PC-9 (cell line): ENCODE measurements at regions not wholly inside any gene's neighbourhood (a gene's known extent, or its start where the extent isn't known, plus 50 kb on each side); places are given as distances from the start of the nearest gene placed in this dataset.

Source experiments
- BruUV-seq: library from RNA; stranded (reverse); fragments of 400-500 nt; replicated peaks from 2 replicates; lab custom pipeline; 2021; lab: Mats Ljungman, UMichigan
- CTCF ChIA-PET: fragments of 300-600 bp; sonication (Branson Sonifier 250); formaldehyde crosslinking; loops from one replicate; lab custom pipeline; 2022; ENCODE audit warnings: antibody characterized with exemption; lab: Charles Lee
- POLR2A ChIA-PET: fragments of 300-600 bp; sonication (Branson Sonifier 250); formaldehyde crosslinking; loops from one replicate; lab custom pipeline; 2022; ENCODE audit warnings: antibody characterized with exemption; ENCODE audit not compliant: unreplicated experiment; lab: Charles Lee
- DNase-seq, 2 experiments: peaks; one replicate each; pipeline versions ENCODE4 v3.0.0 to v3.0.0-alpha.2; 2015 to 2022; ENCODE audit warnings: mixed read lengths in 1 of 2
- H2AFZ ChIP-seq: fragments of 200-600 bp; sonication (generic); 2 replicates; pipeline ENCODE4 v1.8.1; 2017; ENCODE audit warnings: antibody characterized with exemption
- H3F3A ChIP-seq: fragments of 200-600 bp; sonication (generic); 2 replicates; pipeline ENCODE4 v1.8.1; 2017; ENCODE audit warnings: antibody characterized with exemption, mild to moderate bottlenecking, low read depth; ENCODE audit not compliant: insufficient read depth
- H3K27ac ChIP-seq: fragments of 200-600 bp; sonication (generic); 2 replicates; pipeline ENCODE4 v1.6.1; 2016; ENCODE audit warnings: mixed run types
- H3K27me3 ChIP-seq: fragments of 200-600 bp; sonication (generic); 2 replicates; pipeline ENCODE4 v1.6.1; 2016; ENCODE audit warnings: low read depth, mixed run types; ENCODE audit not compliant: insufficient read depth
- H3K36me3 ChIP-seq: fragments of 200-600 bp; sonication (generic); 2 replicates; pipeline ENCODE4 v1.6.1; 2016; ENCODE audit warnings: low read depth, mixed run types
- H3K4me1 ChIP-seq: fragments of 200-600 bp; sonication (generic); replicated peaks from 2 replicates; pipeline ENCODE4 v1.6.1; 2016; ENCODE audit warnings: mixed run types; ENCODE audit not compliant: insufficient read depth
- H3K4me2 ChIP-seq: fragments of 200-600 bp; sonication (generic); 2 replicates; pipeline ENCODE4 v1.6.1; 2017; ENCODE audit warnings: mixed run types
- H3K4me3 ChIP-seq: fragments of 200-600 bp; sonication (generic); 2 replicates; pipeline ENCODE4 v1.6.1; 2016; ENCODE audit warnings: mixed run types
- H3K79me2 ChIP-seq: fragments of 200-600 bp; sonication (generic); 2 replicates; pipeline ENCODE4 v1.6.1; 2017; ENCODE audit warnings: low read depth, mixed run types
- H3K9me2 ChIP-seq: fragments of 200-600 bp; sonication (generic); 2 replicates; pipeline ENCODE4 v1.8.1; 2017; ENCODE audit warnings: mild to moderate bottlenecking; ENCODE audit not compliant: insufficient read depth
- H3K9me3 ChIP-seq: fragments of 200-600 bp; sonication (generic); 2 replicates; pipeline ENCODE4 v1.8.1; 2016; ENCODE audit warnings: low read depth; ENCODE audit not compliant: insufficient read depth
- H4K20me1 ChIP-seq: fragments of 200-600 bp; sonication (generic); 2 replicates; pipeline ENCODE4 v1.8.1; 2017; ENCODE audit not compliant: insufficient read depth
- CTCF ChIP-seq: fragments of 200-600 bp; sonication (generic); conservative IDR thresholded peaks from 2 replicates; pipeline ENCODE4 v1.6.1; 2017; ENCODE audit warnings: mixed run types, antibody characterized with exemption, mild to moderate bottlenecking, moderate library complexity
- EZH2 ChIP-seq: fragments of 200-600 bp; sonication (generic); IDR thresholded peaks from 2 replicates; pipeline ENCODE4 v1.8.0; 2017; ENCODE audit warnings: antibody characterized with exemption, low read depth
- intact Hi-C: fragments of 100-400 bp; cut with micrococcal nuclease; formaldehyde crosslinking; loops from one replicate; pipeline ENCODE4 v1.10.0; 2022; ENCODE audit not compliant: unreplicated experiment

GRCh38 chr1:93740157-93740556, 58.5 kb upstream of the BCAR3 start:
- intact Hi-C loops = no loop called here
- H3F3A ChIP-seq = peaks cover 70% of the 10 kb centered on the region

GRCh38 chr1:93739472-93739871, 57.8 kb upstream of the BCAR3 start:
- Histone ChIP-seq H3K4me3 (no peak overlapping the region), H3K4me1 (peaks cover 50% of the 10 kb centered on the region), H3K27me3 (no peaks in the 10 kb centered on the region), H3K9me3 (no peaks in the 10 kb centered on the region; the same call in 1 of the 2 replicates), H3F3A (peaks cover 70% of the 10 kb centered on the region), H4K20me1 (no peaks in the 10 kb centered on the region), H3K27ac (peak overlapping the region; percentile 84), H3K36me3 (peaks cover 15% of the 10 kb centered on the region), H3K4me2 (0 out of 2 replicates have a peak overlapping the region, but pooled peaks have one; percentile 1), H2AFZ (no peak overlapping the region), H3K9me2 (no peaks in the 10 kb centered on the region), H3K79me2 (peaks cover 4% of the 10 kb centered on the region; the same call in 1 of the 2 replicates)
- TF ChIP-seq EZH2 (no peak), CTCF (no peak)
- ChIA-PET POLR2A (interaction anchor here (0.6 to 0.7 kb wide), 4 partner anchors 24 to 120 kb away, joined by 3 to 12 read pairs (median 4); no protein-coding TSS in a partner anchor), CTCF (interaction anchor here (0.7 to 0.8 kb wide), 2 partner anchors 66 to 596 kb away, joined by 3 read pairs; no protein-coding TSS in a partner anchor)
- peak in 1 of 2 experiments; percentile 68 for DNase-seq
- BruUV-seq = no TSS peak
- intact Hi-C loops = loop anchor here (2.0 to 5.0 kb wide), 4 partner anchors 15 to 122 kb away; no protein-coding TSS in a partner anchor

More at GRCh38 chr1:93740157-93740556, 58.5 kb upstream of the BCAR3 start:
- Histone ChIP-seq H3K4me3 (no peak overlapping the region), H3K4me2 (0 out of 2 replicates have a peak overlapping the region, but pooled peaks have one; percentile 1), H2AFZ (no peak overlapping the region), H3K27me3 (no peaks in the 10 kb centered on the region), H3K9me3 (no peaks in the 10 kb centered on the region; the same call in 1 of the 2 replicates), H3K4me1 (peaks cover 50% of the 10 kb centered on the region), H3K9me2 (no peaks in the 10 kb centered on the region), H3K27ac (peak overlapping the region; percentile 84), H4K20me1 (no peaks in the 10 kb centered on the region), H3K79me2 (peaks cover 4% of the 10 kb centered on the region; the same call in 1 of the 2 replicates), H3K36me3 (peaks cover 15% of the 10 kb centered on the region)
- CTCF ChIA-PET = interaction anchor here (0.8 kb wide), 1 partner anchor 67 kb away, joined by 3 read pairs; no protein-coding TSS in a partner anchor
- BruUV-seq = no TSS peak
- no peak for TF ChIP-seq EZH2
- TF ChIP-seq CTCF = no peak
- POLR2A ChIA-PET = interaction anchor here (0.6 to 0.7 kb wide), 2 partner anchors 25 to 38 kb away, joined by 3 to 12 read pairs; no protein-coding TSS in a partner anchor
- DNase-seq = no peak

GRCh38 chr1:93738926-93739325, 57.3 kb upstream of the BCAR3 start:
- peak overlapping the region; percentile 52 for H3K4me2 ChIP-seq
- H3F3A ChIP-seq = peaks cover 68% of the 10 kb centered on the region
- CTCF ChIA-PET = interaction anchor here (1.3 kb wide), 1 partner anchor 75 kb away, joined by 11 read pairs; no protein-coding TSS in a partner anchor
- H3K9me2 ChIP-seq = no peaks in the 10 kb centered on the region
- peaks cover 15% of the 10 kb centered on the region for H3K36me3 ChIP-seq
- H2AFZ ChIP-seq = no peak overlapping the region
- H4K20me1 ChIP-seq = no peaks in the 10 kb centered on the region
- H3K4me1 ChIP-seq = peaks cover 50% of the 10 kb centered on the region
- no peaks in the 10 kb centered on the region; the same call in 1 of the 2 replicates for H3K9me3 ChIP-seq
- intact Hi-C loops = loop anchor here (1.0 to 5.0 kb wide), 10 partner anchors 16 to 122 kb away; no protein-coding TSS in a partner anchor
- no peak overlapping the region for H3K4me3 ChIP-seq
- H3K79me2 ChIP-seq = peaks cover 4% of the 10 kb centered on the region; the same call in 1 of the 2 replicates
- TSS peak; percentile 97 for BruUV-seq
- TF ChIP-seq CTCF = no peak
- TF ChIP-seq EZH2 = no peak
- POLR2A ChIA-PET = interaction anchor here (0.6 to 1.5 kb wide), 8 partner anchors 37 to 120 kb away, joined by 3 to 11 read pairs (median 4); partner anchors contain the start of gene BCAR3
- no peak for DNase-seq
- no peaks in the 10 kb centered on the region for H3K27me3 ChIP-seq
- H3K27ac ChIP-seq = peak overlapping the region; percentile 84
